IPS-15b (cell line): ENCODE measurements at regions not wholly inside any gene's neighbourhood (a gene's known extent, or its start where the extent isn't known, plus 50 kb on each side); places are given as distances from the start of the nearest gene placed in this dataset.
"Not testable (repeated sequence)": the region's sequence is repeated elsewhere in the genome, so short reads cannot be mapped to it uniquely, and the experiment has no call there.

Experiments used
- H3K27me3 ChIP-seq: one replicate; pipeline ENCODE4 v1.6.1; 2013; ENCODE audit warnings: low read length; ENCODE audit not compliant: control insufficient read depth, insufficient read depth
- H3K36me3 ChIP-seq: one replicate; pipeline ENCODE4 v1.6.1; 2013; ENCODE audit warnings: low read length; ENCODE audit not compliant: control insufficient read depth, insufficient read depth
- H3K4me1 ChIP-seq: one replicate; pipeline ENCODE4 v1.6.1; 2013; ENCODE audit warnings: mild to moderate bottlenecking, low read length; ENCODE audit not compliant: control insufficient read depth, insufficient read depth
- H3K4me3 ChIP-seq: one replicate; pipeline ENCODE4 v1.5.1; 2013; ENCODE audit warnings: low read depth, low read length
- H3K9ac ChIP-seq: one replicate; pipeline ENCODE4 v1.6.1; 2013; ENCODE audit warnings: low read depth, mild to moderate bottlenecking, low read length
- H3K9me3 ChIP-seq: one replicate; pipeline ENCODE4 v1.6.1; 2013; ENCODE audit warnings: mild to moderate bottlenecking, low read length; ENCODE audit not compliant: control insufficient read depth, insufficient read depth

DNA sequence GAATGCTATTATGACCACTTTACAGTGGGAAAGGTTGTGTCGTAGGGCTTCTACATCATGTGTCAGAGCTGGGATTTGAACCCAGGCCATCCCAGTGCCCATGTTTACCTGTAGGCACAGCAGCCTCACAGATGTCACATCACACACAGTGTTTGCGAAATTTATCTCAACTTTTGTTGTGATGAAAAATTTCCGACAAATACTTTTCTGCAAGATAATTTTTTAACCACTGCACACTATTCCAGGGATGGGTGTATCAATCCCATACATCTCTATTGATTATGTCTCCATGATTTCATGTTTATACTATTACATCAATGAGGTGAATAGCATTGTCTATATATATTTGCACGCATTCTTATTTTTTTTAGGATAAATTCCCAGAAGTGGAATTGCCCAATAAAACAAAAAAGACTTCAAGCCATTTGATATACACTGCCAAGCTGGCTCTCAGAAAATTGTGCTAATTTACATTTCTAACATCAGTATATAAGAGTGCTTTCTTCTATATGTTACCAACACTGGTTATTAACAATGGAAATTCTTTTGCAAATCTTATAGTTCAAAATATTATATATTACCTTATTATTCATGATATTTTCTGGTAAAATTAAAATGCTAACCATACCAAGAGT is 189.1 kb upstream of the ZNF217 start:
- H3K27me3 ChIP-seq, result no peaks in the 10 kb centered on the region
- H3K4me1 ChIP-seq, result peaks cover 6% of the 10 kb centered on the region
- H3K9me3 ChIP-seq, result no peaks in the 10 kb centered on the region
- no peak overlapping the region for H3K4me3 ChIP-seq
- H3K36me3 ChIP-seq, result no peaks in the 10 kb centered on the region
- H3K9ac ChIP-seq, result no peak overlapping the region

DNA sequence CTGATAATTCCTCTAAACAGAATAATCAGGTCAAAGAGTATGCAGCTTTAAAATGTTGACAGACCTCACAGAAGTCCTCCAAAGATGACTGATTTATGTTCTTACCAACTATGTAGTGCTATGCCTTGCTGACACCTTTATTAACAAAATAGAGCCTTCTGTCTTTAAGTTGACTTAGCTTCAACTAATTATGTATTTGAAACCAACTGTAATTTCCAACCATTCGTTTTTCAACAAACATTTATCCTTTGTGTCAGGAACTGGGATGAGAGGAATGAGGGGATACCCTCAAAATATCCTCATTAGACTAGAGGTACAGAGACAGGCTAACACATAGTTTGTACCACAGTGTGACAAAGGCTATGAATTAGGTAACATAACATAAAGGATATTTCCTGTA is 186.2 kb upstream of the ZNF217 start:
- H3K4me3 ChIP-seq, result no peak overlapping the region
- no peaks in the 10 kb centered on the region for H3K36me3 ChIP-seq
- no peak overlapping the region for H3K9ac ChIP-seq
- H3K27me3 ChIP-seq, result no peaks in the 10 kb centered on the region
- no peaks in the 10 kb centered on the region for H3K9me3 ChIP-seq
- H3K4me1 ChIP-seq, result no peaks in the 10 kb centered on the region

DNA sequence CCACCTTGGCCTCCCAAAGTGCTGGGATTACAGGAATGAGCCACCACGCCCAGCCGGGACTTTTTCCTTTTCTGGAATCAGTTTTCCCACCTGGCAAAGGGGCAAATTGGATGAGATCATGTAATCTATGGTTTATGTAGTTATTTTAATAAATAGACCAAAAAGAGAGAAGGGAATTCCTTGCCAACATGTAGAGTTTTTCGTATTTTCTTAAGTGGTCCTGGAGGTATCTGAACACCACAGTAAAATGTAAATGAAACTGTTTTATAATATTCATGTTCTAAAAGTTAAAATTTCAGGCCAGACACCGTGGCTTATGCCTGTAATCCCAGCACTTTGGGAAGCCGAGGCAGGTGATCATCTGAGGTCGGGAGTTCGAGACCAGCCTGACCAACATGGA is 185.1 kb upstream of the ZNF217 start:
- H3K9ac ChIP-seq, result no peak overlapping the region
- no peak overlapping the region for H3K4me3 ChIP-seq
- H3K27me3 ChIP-seq, result no peaks in the 10 kb centered on the region
- no peaks in the 10 kb centered on the region for H3K36me3 ChIP-seq
- H3K9me3 ChIP-seq, result no peaks in the 10 kb centered on the region
- no peaks in the 10 kb centered on the region for H3K4me1 ChIP-seq

DNA sequence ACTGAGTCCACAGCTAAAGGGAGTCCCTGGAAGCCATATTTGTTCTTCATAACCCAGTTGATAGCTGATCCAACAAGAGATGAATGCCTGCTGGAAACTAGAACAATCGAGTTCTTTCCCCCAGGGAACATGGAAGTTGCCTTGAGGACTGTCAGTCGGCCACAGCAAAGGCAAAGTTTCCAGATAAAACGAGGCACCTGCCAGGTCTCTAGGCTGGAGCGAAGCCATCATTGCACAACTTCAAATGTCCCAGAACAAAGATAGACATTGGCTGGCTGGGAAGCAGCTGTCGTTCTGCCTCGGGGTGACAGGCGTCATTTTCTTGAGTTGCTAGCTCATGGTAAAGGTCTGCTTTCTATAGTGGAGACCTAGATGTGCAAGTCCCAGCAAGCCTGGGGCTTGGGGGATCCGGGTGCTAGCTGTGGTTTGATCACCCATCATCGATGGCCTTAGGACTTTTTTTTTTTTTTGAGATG is 184.4 kb upstream of the ZNF217 start:
- Histone ChIP-seq H3K9me3 (no peaks in the 10 kb centered on the region), H3K4me3 (no peak overlapping the region), H3K36me3 (no peaks in the 10 kb centered on the region), H3K9ac (no peak overlapping the region), H3K27me3 (no peaks in the 10 kb centered on the region), H3K4me1 (no peaks in the 10 kb centered on the region)

DNA sequence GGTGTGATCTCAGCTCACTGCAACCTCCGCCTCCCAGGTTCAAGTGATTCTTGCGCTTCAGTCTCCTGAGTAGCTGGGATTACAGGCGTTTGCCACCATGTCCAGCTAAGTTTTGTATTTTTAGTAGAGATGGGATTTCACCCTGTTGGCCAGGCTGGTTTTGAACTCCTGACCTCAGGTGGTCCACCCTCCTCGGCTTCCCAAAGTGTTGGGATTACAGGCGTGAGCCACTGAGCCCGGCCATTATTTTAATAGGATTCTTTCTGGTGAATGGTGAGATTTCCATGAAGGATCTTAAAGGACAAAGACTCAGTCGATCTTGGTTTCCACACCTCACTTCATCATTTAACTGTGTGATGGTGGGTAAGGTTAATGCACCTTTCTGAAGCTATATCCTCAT is 183.8 kb upstream of the ZNF217 start:
- not testable (repeated sequence) for H3K9me3 ChIP-seq, H3K36me3 ChIP-seq, H3K4me3 ChIP-seq, H3K27me3 ChIP-seq, H3K4me1 ChIP-seq, H3K9ac ChIP-seq

DNA sequence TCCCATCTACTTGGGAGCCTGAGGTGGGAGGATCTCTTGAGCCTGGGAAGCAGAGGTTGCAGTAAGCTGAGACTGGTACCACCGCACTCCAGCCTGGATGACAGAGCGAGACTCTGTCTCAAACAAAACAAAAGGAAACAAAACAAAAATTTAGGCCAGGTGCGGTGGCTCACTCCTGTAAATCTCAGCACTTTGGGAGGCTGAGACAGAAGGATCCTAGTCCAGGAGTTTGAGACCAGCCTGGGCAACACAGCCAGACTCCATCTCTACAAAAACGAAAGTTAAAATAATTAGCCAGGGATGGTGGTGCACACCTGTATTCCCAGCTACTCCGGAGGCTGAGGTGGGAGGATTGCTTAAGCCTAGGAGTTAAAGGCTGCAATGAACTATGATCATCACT is 183.2 kb upstream of the ZNF217 start:
- Histone ChIP-seq H3K36me3 (no peaks in the 10 kb centered on the region), H3K9ac (no peak overlapping the region), H3K27me3 (no peaks in the 10 kb centered on the region), H3K4me3 (no peak overlapping the region), H3K9me3 (no peaks in the 10 kb centered on the region), H3K4me1 (no peaks in the 10 kb centered on the region)

DNA sequence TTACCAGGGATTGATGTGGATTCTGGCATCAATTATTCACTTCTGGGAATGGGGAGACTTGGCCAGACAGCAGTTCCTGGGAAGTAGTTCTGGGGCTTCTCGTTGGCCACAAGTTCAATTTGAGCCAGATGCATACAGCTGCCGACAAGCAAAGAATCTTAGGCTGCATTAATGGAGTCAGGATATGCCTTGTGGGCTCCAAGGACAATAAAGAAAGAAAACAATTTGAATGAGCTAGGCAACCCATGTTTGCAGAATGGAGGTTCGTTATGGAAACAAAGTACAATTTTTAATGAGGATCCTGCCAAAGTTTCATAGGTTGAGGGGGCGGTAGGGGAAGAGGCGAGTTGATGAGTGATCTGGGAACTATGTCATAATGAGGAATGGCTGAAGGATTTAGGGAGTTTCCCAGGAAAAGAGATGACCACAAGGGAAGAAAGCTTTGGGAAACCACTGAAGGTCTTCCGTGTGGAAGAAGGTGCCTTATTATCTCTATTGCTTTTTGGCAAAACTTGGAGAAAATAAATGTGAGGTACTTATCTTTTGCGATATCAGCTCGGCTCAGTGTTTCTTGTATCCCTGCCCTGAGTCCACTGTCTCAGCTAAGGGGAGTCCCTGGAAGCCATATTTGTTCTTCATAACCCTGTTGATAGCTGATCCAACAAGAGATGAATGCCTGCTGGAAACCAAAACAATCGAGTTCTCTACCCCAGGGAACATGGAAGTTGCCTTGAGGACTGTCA is 181.0 kb upstream of the ZNF217 start:
- H3K27me3 ChIP-seq, result no peaks in the 10 kb centered on the region
- no peaks in the 10 kb centered on the region for H3K9me3 ChIP-seq
- no peak overlapping the region for H3K4me3 ChIP-seq
- H3K36me3 ChIP-seq, result no peaks in the 10 kb centered on the region
- no peak overlapping the region for H3K9ac ChIP-seq
- H3K4me1 ChIP-seq, result no peaks in the 10 kb centered on the region

DNA sequence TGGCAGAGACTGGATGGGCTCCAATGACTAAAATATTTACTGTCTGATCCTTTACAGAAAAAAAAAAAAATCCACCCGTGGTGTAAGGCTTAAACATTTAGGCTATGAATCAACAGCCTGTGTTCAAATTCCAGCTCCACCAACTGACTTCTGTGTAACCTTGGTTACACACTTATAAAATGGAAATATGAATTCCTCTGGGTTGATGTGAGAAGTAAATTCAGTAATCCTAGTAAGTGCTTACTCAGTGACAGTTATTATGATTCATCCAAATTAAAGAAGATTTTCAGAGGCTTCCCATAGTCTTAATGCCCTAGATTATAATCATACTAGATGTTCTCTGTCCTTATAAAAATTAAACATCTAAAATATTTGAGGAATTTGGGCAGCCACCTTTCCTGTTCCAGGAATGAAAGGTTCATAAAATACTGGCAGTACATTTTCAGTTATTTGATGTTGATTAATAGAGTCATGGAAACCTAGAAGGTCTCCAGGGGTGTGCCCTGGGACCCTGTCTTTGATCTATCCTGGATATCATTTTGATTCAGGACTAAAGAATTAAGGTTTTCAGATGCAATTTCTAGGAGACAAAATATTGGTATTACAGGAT is 180.3 kb upstream of the ZNF217 start:
- no peaks in the 10 kb centered on the region for H3K27me3 ChIP-seq
- peaks cover 5% of the 10 kb centered on the region for H3K4me1 ChIP-seq
- H3K4me3 ChIP-seq, result no peak overlapping the region
- H3K9ac ChIP-seq, result no peak overlapping the region
- no peaks in the 10 kb centered on the region for H3K9me3 ChIP-seq
- H3K36me3 ChIP-seq, result no peaks in the 10 kb centered on the region

DNA sequence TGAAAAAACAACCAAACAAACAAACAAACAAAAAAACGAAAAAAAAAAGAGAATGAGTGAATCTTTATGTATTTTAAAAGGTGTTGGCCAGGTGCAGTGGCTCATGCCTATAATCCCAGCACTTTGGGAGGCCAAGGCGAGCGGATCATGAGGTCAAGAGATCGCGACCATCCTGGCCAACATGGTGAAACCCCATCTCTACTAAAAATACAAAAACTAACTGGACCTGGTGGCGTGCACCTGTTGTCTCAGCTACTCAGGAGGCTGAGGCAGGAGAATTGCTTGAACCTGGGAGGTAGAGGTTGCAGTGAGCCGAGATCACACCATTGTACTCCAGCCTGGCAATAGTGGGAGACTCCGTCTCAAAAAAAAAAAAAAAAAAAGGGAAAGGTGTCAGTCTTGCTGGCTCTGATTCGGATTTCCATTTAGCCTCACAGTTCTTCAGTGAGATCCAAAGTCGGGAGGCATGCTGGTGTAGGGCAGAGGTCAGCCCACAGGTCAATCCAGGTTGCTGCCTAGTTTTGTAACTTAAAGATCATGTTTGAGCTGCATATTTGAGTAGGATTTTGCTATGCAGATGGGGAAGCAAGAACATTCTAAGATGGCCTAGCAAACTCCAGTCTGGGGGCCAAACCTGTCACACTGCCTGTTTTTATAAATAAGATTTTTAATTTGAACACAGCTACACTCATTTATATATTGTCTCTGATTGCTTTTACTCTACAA is 179.6 kb upstream of the ZNF217 start:
- not testable (repeated sequence) for H3K27me3 ChIP-seq, H3K4me1 ChIP-seq, H3K36me3 ChIP-seq, H3K9ac ChIP-seq, H3K4me3 ChIP-seq, H3K9me3 ChIP-seq

DNA sequence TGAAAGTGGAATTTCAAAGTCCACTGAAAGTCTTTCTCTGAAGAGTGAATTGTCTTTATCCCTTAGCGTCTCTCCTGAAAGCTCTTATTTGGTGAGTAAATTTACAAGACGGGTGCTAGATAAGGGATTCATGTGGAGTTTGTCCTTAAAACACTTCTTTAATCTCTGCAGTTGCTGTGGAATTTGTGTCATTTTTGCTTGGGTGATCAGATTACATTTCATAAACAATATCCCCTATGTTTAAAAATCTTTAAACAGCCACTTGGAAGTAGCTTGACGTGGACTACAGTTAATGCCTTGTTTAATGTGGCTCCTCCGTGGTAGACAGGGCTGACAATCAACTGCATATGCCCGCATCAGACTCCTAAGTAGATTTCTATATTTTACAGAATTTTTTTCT is 175.4 kb upstream of the ZNF217 start:
- no peak overlapping the region for H3K9ac ChIP-seq
- peaks cover 20% of the 10 kb centered on the region for H3K4me1 ChIP-seq

DNA sequence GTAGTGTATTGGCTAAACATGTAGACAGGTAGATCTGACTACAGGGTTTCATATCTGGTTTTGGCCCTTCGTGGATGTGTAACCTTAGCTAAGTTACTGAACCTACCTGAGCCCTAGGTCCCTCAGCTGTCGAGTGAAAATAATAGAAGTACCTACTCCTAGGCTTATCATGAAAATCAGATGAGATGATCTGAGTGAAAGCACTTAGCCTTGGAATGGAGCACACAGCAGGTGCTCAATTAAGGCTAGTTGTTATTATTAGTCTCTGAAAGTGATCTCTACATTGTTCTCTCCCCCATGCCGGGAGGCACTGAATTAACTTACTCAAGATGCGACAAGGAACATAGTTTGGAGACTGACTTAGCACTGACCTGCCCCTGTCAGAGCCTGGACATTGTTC is 174.7 kb upstream of the ZNF217 start:
- H3K9me3 ChIP-seq, result no peaks in the 10 kb centered on the region

More for the DNA sequence above, 175.4 kb upstream of the ZNF217 start:
- H3K4me3 ChIP-seq, result no peak overlapping the region
- no peaks in the 10 kb centered on the region for H3K9me3 ChIP-seq
- no peaks in the 10 kb centered on the region for H3K36me3 ChIP-seq
- no peaks in the 10 kb centered on the region for H3K27me3 ChIP-seq

More for the DNA sequence above, 174.7 kb upstream of the ZNF217 start:
- Histone ChIP-seq H3K36me3 (no peaks in the 10 kb centered on the region), H3K4me1 (peaks cover 26% of the 10 kb centered on the region), H3K9ac (no peak overlapping the region), H3K27me3 (no peaks in the 10 kb centered on the region), H3K4me3 (no peak overlapping the region)
